SU-DHL-6 (cell line): ENCODE measurements at regions not wholly inside any gene's neighbourhood (a gene's known extent, or its start where the extent isn't known, plus 50 kb on each side); places are given as distances from the start of the nearest gene placed in this dataset.
"Not testable (repeated sequence)": the region's sequence is repeated elsewhere in the genome, so short reads cannot be mapped to it uniquely, and the experiment has no call there.

Experiments
- H2AFZ ChIP-seq: fragments of 200-600 bp; sonication (generic); 2 replicates; pipeline ENCODE4 v1.6.1; 2014; ENCODE audit warnings: low read depth, mild to moderate bottlenecking, moderate library complexity, mixed read lengths, antibody characterized with exemption, low read length; ENCODE audit not compliant: severe bottlenecking
- H3F3A ChIP-seq: fragments of 200-600 bp; shearing (Covaris generic); 2 replicates; pipeline ENCODE4 v1.6.0; 2016; ENCODE audit warnings: antibody characterized with exemption, mild to moderate bottlenecking; ENCODE audit not compliant: insufficient read depth
- H3K27ac ChIP-seq: fragments of 200-600 bp; sonication (generic); 2 replicates; pipeline ENCODE4 v1.5.1; 2016; ENCODE audit warnings: low read depth, mild to moderate bottlenecking, low read length, moderate library complexity, mixed read lengths
- H3K27me3 ChIP-seq: fragments of 200-600 bp; sonication (generic), shearing (Covaris generic); 2 replicates; pipeline ENCODE4 v1.6.0; 2014; ENCODE audit warnings: mild to moderate bottlenecking, low read length
- H3K36me3 ChIP-seq: fragments of 200-600 bp; sonication (generic); 2 replicates; pipeline ENCODE4 v1.6.1; 2014; ENCODE audit warnings: mild to moderate bottlenecking, low read length, mixed read lengths
- H3K4me2 ChIP-seq: fragments of 300-600, 200-600 bp; shearing (Covaris generic), sonication (generic); 2 replicates; pipeline ENCODE4 v1.6.0; 2014; ENCODE audit warnings: low read length, low read depth, mild to moderate bottlenecking; ENCODE audit not compliant: poor library complexity, severe bottlenecking
- H3K4me3 ChIP-seq: fragments of 200-600 bp; sonication (generic); 2 replicates; pipeline ENCODE4 v1.5.1; 2014; ENCODE audit warnings: antibody characterized with exemption, low read length, mild to moderate bottlenecking, mixed read lengths; ENCODE audit not compliant: insufficient read depth, poor library complexity, severe bottlenecking
- H3K79me2 ChIP-seq: fragments of 200-600 bp; sonication (generic); 2 replicates; pipeline ENCODE4 v1.6.1; 2014; ENCODE audit warnings: mild to moderate bottlenecking, low read length, moderate library complexity; ENCODE audit not compliant: insufficient read depth
- H3K9ac ChIP-seq: fragments of 200-600 bp; sonication (generic); 2 replicates; pipeline ENCODE4 v1.7.0; 2014; ENCODE audit warnings: mild to moderate bottlenecking, low read length
- H3K9me2 ChIP-seq: fragments of 200-600 bp; sonication (generic); replicated peaks from 2 replicates; pipeline ENCODE4 v1.6.1; 2014; ENCODE audit warnings: low read length; ENCODE audit not compliant: insufficient read depth
- H3K9me3 ChIP-seq: fragments of 200-600 bp; sonication (generic); 2 replicates; pipeline ENCODE4 v1.6.1; 2014; ENCODE audit warnings: low read length, mixed read lengths; ENCODE audit not compliant: insufficient read depth
- H4K20me1 ChIP-seq: fragments of 200-600 bp; sonication (generic); 2 replicates; pipeline ENCODE4 v1.6.1; 2014; ENCODE audit warnings: low read depth, mild to moderate bottlenecking, antibody characterized with exemption, low read length, moderate library complexity, mixed read lengths

DNA sequence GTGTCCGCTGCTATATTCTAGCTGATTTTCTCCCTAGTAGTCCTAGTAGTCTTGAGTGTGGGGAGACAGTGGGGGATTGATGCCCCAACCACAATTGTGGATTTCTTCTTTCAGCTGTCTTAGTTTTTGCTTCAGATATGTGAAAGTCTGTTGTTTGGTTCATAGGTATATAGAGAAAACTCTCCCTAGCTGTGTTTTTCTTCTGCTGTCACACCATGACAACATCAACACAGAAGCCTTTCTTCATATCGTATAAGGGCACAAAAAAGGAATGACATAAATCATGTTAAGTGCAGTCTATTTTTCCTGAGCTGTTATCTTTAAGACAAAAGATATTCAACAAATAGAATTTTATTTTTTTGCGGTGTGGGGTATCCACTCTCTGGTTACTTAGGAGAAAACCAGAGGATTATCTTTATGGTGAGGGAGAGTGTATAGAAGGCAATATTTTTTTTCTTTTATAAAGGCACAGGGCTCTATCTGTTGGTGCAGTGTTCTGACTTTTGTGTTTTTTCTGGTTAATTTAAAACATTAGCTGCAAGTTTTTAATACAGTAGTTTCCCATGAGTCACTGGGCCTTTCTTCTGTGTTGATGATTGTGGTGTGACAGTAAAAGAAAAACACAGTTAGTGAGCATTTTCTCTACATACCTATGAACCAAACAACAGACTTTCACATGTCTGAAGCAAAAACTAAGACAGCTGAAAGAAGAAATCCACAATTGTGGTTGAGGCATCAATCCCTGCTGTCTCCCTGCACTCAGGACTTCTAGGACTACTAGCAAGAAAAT lies 139.3 kb upstream of the PLGLB2 start:
- not testable (repeated sequence) for H3K79me2 ChIP-seq, H3K4me2 ChIP-seq, H3K27ac ChIP-seq, H3K9ac ChIP-seq, H3K9me2 ChIP-seq, H3F3A ChIP-seq, H3K9me3 ChIP-seq, H3K4me3 ChIP-seq, H2AFZ ChIP-seq, H3K27me3 ChIP-seq, H4K20me1 ChIP-seq, H3K36me3 ChIP-seq

DNA sequence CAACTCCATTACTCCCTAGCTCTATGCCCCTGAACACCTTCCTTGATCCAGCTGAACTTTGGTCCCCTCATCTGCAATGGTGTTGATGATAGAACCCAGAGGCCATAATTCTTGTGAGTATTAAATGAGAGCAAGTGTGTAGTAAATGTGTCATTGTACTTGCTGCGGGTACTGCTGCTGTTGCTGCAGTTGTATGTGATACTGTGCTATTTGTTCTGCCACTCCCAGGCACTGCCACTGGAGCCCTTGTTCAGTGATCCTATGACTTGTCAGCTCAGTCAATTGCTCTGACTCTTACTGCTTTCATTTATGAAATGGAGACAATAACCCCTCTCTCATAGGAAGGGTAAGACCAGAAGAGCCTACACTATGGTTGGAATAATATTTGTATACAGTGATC lies 136.9 kb upstream of the PLGLB2 start:
- not testable (repeated sequence) for H3K9ac ChIP-seq, H3K9me3 ChIP-seq, H3K27ac ChIP-seq, H3K9me2 ChIP-seq, H3K36me3 ChIP-seq, H3F3A ChIP-seq, H3K79me2 ChIP-seq, H3K4me3 ChIP-seq, H4K20me1 ChIP-seq, H3K27me3 ChIP-seq, H3K4me2 ChIP-seq, H2AFZ ChIP-seq

DNA sequence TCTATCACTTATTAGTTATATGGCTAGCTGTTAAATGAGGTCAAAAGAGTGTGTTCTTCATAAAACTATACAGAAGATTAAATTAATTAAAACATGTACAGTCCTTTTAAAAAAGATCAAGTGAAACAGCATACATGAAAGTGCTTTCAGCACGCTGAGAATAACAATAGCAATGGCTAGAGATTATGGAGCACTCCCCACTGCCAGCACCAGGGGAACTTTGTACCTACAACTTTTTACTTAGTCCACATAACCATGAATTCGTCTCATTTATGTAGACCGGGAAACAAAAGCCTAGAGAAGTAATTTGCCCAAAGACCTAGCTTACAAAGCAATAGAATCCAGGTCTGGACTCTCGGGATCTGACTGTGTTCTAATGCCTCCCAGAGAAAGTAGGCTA lies 136.5 kb upstream of the PLGLB2 start:
- H4K20me1 ChIP-seq, H3K36me3 ChIP-seq, H3F3A ChIP-seq, H3K27me3 ChIP-seq, H3K9ac ChIP-seq, H3K79me2 ChIP-seq, H3K4me3 ChIP-seq, H3K9me3 ChIP-seq, H3K4me2 ChIP-seq, H3K9me2 ChIP-seq, H2AFZ ChIP-seq, H3K27ac ChIP-seq: not testable (repeated sequence)

DNA sequence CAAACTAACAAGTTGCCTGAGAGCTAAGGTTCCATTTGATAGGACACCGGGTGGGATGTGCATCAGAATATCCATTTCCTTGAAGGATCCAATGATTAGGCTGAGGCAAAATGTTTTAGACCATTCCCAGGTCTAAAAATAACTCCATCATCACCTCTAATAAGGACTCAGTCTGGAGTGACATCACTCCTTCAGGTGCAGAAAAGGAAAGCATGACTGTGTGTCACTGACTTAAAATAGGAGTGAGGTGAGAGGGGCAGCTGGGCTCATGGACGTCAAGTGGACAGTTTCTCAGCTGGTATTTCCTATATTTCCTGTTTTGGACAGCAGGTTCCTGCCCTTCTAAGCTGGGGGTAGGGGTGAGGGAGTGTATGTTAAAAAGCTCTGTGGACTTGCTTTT lies 135.9 kb upstream of the PLGLB2 start:
- not testable (repeated sequence) for H3K9ac ChIP-seq, H3K27me3 ChIP-seq, H3K9me3 ChIP-seq, H3K79me2 ChIP-seq, H4K20me1 ChIP-seq, H2AFZ ChIP-seq, H3K27ac ChIP-seq, H3K4me3 ChIP-seq, H3K4me2 ChIP-seq, H3F3A ChIP-seq, H3K9me2 ChIP-seq, H3K36me3 ChIP-seq

DNA sequence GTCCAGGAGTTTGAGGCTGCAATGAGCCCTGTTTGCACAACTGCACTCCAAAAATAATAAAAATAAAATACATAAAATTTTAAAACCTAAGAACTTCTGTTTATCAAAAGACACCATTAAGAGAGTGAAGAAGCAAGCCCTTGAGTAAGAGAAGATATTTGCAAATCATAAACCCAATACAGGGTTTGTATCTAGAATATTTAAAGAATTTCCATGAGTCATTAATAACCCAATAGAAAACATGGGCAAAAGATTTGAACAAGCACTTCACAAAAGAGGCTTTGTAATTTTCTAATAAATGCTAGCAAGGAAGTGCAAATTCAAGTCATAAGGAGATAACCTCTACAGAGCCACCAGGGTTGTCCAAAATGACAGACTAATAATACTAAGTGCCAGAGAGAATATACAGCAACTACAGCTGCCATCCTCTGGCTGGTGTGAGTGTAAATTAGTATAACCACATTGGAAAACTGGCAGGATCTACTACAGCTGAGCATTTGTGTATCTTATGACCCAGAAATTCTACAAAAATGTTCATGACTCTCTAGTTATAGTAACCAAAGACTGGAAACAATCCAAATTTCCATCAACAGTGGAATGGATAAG lies 133.0 kb upstream of the PLGLB2 start:
- H3F3A ChIP-seq, H3K27me3 ChIP-seq, H3K36me3 ChIP-seq, H3K4me3 ChIP-seq, H2AFZ ChIP-seq, H4K20me1 ChIP-seq, H3K27ac ChIP-seq, H3K9me3 ChIP-seq, H3K9ac ChIP-seq, H3K79me2 ChIP-seq, H3K9me2 ChIP-seq, H3K4me2 ChIP-seq: not testable (repeated sequence)

DNA sequence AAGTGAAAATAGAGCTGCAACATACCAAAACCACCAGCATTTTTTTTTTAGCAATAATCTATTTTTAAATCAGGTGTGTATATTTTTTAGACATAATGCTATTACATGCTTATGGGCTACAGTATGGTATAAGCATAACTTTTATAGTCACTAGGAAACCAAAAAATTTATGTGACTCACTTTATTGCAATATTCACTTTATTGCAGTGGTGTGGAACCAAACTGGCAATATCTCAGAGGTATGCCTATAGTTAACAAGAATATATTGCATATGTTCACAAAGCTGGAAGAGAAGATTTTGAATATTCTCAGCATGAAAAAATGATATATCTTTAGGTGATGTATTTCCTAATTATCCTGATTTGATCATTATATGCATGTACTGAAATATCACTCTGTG lies 128.8 kb upstream of the PLGLB2 start:
- not testable (repeated sequence) for H3F3A ChIP-seq, H4K20me1 ChIP-seq, H2AFZ ChIP-seq, H3K27ac ChIP-seq, H3K4me2 ChIP-seq, H3K79me2 ChIP-seq, H3K4me3 ChIP-seq, H3K9ac ChIP-seq, H3K27me3 ChIP-seq, H3K36me3 ChIP-seq, H3K9me2 ChIP-seq, H3K9me3 ChIP-seq

DNA sequence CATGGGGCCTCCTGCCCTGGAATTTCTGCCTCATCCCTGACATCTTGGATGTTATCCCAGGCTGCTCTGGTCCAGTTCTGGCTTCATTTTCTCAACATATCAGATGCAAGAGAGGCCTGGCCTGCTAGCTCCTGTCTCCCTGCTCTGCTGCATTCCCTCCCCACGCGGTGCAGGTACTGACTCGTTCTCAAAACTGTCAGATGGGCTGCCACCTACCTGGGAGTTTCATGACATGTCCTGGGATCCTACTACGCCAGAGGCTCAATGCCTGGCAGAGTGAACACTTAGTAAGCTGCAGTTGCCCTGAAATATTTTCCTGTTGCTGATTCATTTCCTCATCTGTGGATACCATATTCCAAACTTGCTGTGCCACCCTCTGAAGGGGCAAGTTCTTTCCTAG lies 126.7 kb upstream of the PLGLB2 start:
- not testable (repeated sequence) for H4K20me1 ChIP-seq, H2AFZ ChIP-seq, H3K27ac ChIP-seq, H3K9me2 ChIP-seq, H3K27me3 ChIP-seq, H3K4me3 ChIP-seq, H3K4me2 ChIP-seq, H3K36me3 ChIP-seq, H3K9ac ChIP-seq, H3K79me2 ChIP-seq, H3K9me3 ChIP-seq, H3F3A ChIP-seq

DNA sequence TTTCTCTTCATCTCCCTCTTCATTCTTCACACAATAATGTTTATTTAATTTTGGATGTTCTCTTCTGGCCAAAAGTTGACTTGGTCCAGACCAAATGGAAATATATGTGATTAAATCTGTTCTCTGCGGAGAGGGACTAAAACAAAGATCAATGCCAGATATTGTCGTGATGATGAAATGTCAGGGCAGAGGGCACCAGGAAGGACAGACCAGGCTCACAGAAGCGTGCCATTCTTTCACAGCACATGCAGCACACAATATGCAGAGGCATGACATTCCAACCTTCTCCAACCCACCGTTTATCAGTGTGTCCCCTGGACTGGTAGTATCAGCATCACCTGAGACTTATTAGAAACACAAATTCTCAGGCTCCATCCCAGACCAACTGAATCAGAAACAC lies 125.2 kb upstream of the PLGLB2 start:
- not testable (repeated sequence) for H3K9me2 ChIP-seq, H3F3A ChIP-seq, H3K27me3 ChIP-seq, H3K4me2 ChIP-seq, H3K36me3 ChIP-seq, H3K4me3 ChIP-seq, H3K9ac ChIP-seq, H2AFZ ChIP-seq, H4K20me1 ChIP-seq, H3K9me3 ChIP-seq, H3K27ac ChIP-seq, H3K79me2 ChIP-seq
